Heart left ventricle (tissue), 16 donors: ENCODE measurements at regions not wholly inside any gene's neighbourhood (a gene's known extent, or its start where the extent isn't known, plus 50 kb on each side); places are given as distances from the start of the nearest gene placed in this dataset.

ENCODE experiments used
- ATAC-seq, 4 donors: fragments of 200-7000 bp; cut with Tn5 transposase; one replicate each; pipeline ENCODE4 v1.9.1; 2020 to 2022; ENCODE audit warnings: moderate library complexity in 4 of 4, mild to moderate bottlenecking in 3 of 4, moderate number of reproducible peaks in 1 of 4
- DNase-seq, 5 donors: peaks; one replicate each; pipeline ENCODE4 v3.0.0-alpha.2; 2020
- H3K27ac ChIP-seq, 12 donors: fragments of 200-600 bp; sonication (generic) in 4 of 12; one replicate each; pipeline versions ENCODE4 v1.5.0 to v1.8.0; 2016 to 2022; ENCODE audit warnings: mild to moderate bottlenecking in 2 of 12
- H3K27me3 ChIP-seq, 9 donors: fragments of 200-600 bp; sonication (generic) in 2 of 9; one replicate each; pipeline versions ENCODE4 v1.5.1 to v1.8.0; 2016 to 2022; ENCODE audit warnings: mild to moderate bottlenecking in 3 of 9
- H3K36me3 ChIP-seq, 9 donors: fragments of 200-600 bp; sonication (generic) in 2 of 9; one replicate each; pipeline versions ENCODE4 v1.5.0 to v1.8.0; 2018 to 2022; ENCODE audit warnings: mild to moderate bottlenecking in 2 of 9
- H3K4me1 ChIP-seq, 12 donors: fragments of 200-600 bp; sonication (generic) in 4 of 12; one replicate each; pipeline versions ENCODE4 v1.5.0 to v1.8.0; 2016 to 2022; ENCODE audit warnings: mild to moderate bottlenecking in 3 of 12
- H3K4me3 ChIP-seq, 12 donors: fragments of 200-600 bp; sonication (generic) in 4 of 12; one replicate each; pipeline versions ENCODE4 v1.5.0 to v1.8.0; 2017 to 2022; ENCODE audit warnings: mild to moderate bottlenecking in 9 of 12, moderate library complexity in 4 of 12
- H3K9me3 ChIP-seq, 12 donors: fragments of 200-600 bp; sonication (generic) in 4 of 12; one replicate each; pipeline versions ENCODE4 v1.5.0 to v1.8.0; 2016 to 2022; ENCODE audit warnings: mild to moderate bottlenecking in 1 of 12
- POLR2A ChIP-seq, 2 donors: fragments of 450-650 bp; IDR thresholded peaks; one replicate each; pipeline ENCODE4 v1.6.1; 2017; ENCODE audit warnings: antibody characterized with exemption in 2 of 2, mild to moderate bottlenecking in 2 of 2, moderate library complexity in 2 of 2
- WGBS, 4 donors: extraction: QIAGEN DNeasy Blood & Tissue Kit in 2 of 4; methylation state at CpG; one replicate each; pipeline versions ENCODE4 v1.1.5 to v1.1.7; 2013 to 2018; 5-methylcytosine and 5-hydroxymethylcytosine counted together
- intact Hi-C, 10 donors: fragments of 100-400 bp; cut with DNase I; formaldehyde crosslinking; loops; one replicate each; pipeline versions ENCODE4 v1.11.1 to v1.14.2; 2022
- TF ChIP-seq, protein P1 (sequence below), 12 donors: fragments of 200-600 bp; sonication (generic) in 4 of 12; IDR thresholded peaks; one replicate each; pipeline versions ENCODE4 v1.5.0 to v1.8.0; 2018 to 2022; ENCODE audit warnings: antibody characterized with exemption in 12 of 12, mild to moderate bottlenecking in 5 of 12
- donor health status: ischemic (EF 13 %, LVEDD 7.1; RV severe dilation, severe dysfunction).
- donor health status: healthy with polysubstance abuse.
- donor health status: DM: no; HTN: yes; CAD: no.
- donor health status: DM: no; HTN: no; CAD: no.
- donor health status: ischemic (EF 25% LVEDD 6.9; RV normal size, moderate dysfunction).
- donor health status: ischemic (EF 25% LVEDD 5.7; RV mildly dilated, moderate dysfunction).
- donor health status: healthy.
- donor health status: DM: yes; HTN: yes; CAD: no.
- donor health status: ischemic (EF 35%, LVEDD 5.7; RV mildly dilated, moderate dysfunction).
- donor health status: nonischemic (EF 11% LVEDD 7.7; RV severe dilation, severe dysfunction).
- donor health status: DM: yes; HTN: yes; CAD: no.
- donor health status: PGD.
- donor health status: ischemic (EF 29% LVEDD 5.4; RV normal size, mild dysfunction).
- donor health status: nonischemic (EF 23%, LVEDD 6.1; RV moderate dilation, normal function).

DNA sequence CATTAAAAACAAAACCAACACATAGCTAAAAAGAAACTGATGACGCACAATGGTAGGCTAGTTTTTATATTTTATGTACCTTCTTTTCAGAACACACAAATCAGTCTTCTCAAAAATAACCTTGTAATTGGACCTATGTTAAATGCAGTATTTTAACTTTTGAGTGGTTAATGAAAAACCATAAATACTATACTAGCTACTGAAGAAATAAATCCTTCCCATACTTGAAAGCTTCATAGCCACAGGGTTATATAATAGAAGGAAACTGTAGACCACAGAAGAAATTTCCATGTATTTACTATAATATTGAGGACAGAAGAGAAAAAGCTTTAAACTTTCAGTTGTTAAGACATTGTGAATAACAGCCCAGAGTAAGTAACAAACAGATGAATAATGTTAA, 1094.3 kb upstream of the SLC10A2 start:
- intact Hi-C loops, result loop anchor here in 1 of 10 donors (10.0 kb wide), 1 partner anchor 776 kb away; no protein-coding TSS in a partner anchor
- no peaks in the 10 kb centered on the region for H3K36me3 ChIP-seq
- TF ChIP-seq POLR2A (IDR thresholded peaks at IDR 0.05), result no peak
- TF ChIP-seq, protein P1, sequence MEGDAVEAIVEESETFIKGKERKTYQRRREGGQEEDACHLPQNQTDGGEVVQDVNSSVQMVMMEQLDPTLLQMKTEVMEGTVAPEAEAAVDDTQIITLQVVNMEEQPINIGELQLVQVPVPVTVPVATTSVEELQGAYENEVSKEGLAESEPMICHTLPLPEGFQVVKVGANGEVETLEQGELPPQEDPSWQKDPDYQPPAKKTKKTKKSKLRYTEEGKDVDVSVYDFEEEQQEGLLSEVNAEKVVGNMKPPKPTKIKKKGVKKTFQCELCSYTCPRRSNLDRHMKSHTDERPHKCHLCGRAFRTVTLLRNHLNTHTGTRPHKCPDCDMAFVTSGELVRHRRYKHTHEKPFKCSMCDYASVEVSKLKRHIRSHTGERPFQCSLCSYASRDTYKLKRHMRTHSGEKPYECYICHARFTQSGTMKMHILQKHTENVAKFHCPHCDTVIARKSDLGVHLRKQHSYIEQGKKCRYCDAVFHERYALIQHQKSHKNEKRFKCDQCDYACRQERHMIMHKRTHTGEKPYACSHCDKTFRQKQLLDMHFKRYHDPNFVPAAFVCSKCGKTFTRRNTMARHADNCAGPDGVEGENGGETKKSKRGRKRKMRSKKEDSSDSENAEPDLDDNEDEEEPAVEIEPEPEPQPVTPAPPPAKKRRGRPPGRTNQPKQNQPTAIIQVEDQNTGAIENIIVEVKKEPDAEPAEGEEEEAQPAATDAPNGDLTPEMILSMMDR (IDR thresholded peaks at IDR 0.05), result no peak

DNA sequence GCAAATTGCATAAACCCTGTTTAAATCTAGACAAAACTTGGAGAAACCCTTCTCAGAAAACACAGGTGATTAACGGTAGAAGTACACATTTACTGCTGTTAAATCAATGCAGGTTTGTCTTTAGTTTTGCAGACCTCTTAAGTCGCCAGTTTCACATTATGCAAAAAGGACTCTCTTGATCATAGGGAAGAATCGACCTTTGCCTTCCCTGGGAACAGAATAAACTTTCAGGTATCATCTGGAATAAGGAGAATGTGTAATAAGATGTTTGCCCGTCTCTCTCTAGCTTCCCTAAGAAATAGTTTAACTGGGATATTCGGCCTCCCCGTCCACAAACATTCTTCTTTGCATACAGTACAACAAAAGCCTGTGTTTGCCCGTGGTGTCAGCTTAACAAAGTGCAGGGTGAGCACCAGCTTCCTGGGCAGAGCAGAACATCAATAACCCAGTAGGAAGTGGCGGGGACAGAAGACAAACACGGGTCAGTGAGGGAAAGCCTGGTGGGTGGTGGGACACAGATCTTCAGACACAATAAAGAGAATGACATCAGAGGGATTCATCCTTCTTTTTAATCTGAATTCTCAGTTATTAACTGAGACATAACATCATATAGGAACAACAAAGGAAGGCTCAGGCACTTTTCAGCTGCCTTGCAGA, 1077.7 kb upstream of the SLC10A2 start:
- 40 to 53% (median 51%) methylated on average over 9 of the region's 9 CpGs for WGBS, 4 donors
- no peak for TF ChIP-seq POLR2A (IDR thresholded peaks at IDR 0.05)
- TF ChIP-seq, protein P1 (IDR thresholded peaks at IDR 0.05), result no peak

More for the DNA sequence above, 1094.3 kb upstream of the SLC10A2 start:
- Histone ChIP-seq H3K9me3 (peaks cover 0 to 4% (median 0%) of the 10 kb centered on the region in 12 donors), H3K4me1 (no peaks in the 10 kb centered on the region), H3K27ac (no peak overlapping the region), H3K27me3 (no peaks in the 10 kb centered on the region), H3K4me3 (no peak overlapping the region)
- ATAC-seq (no peak), DNase-seq (no peak)
- WGBS, 4 donors, result 92 to 97% (median 97%) methylated on average over 1 of the region's 1 CpG

DNA sequence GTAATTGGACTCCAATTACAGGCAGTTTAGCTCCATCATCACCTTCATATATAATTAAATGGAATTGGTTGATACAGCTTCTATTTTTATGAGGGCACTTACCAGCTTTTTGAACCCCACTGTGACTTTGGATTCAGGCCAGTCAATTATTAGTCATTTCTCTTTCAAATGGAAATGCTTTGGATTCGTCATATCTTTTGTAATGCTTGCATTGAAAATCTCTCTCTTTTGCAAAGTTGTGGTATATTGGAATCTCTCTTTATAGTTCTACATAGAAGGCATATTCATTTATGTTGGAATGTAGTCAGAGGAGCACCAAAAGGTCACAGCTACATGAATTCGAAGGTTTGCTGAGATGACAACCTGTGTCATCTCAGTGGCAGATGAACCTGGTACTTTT, 1074.3 kb upstream of the SLC10A2 start:
- Histone ChIP-seq H3K9me3 (no peaks in the 10 kb centered on the region), H3K4me3 (no peak overlapping the region), H3K36me3 (no peaks in the 10 kb centered on the region), H3K27ac (no peak overlapping the region), H3K27me3 (no peaks in the 10 kb centered on the region), H3K4me1 (no peaks in the 10 kb centered on the region)
- WGBS, 4 donors, result 70 to 87% (median 78%) methylated on average over 2 of the region's 2 CpGs
- TF ChIP-seq, protein P1 (IDR thresholded peaks at IDR 0.05), result no peak
- TF ChIP-seq POLR2A (IDR thresholded peaks at IDR 0.05), result no peak
- DNase-seq (no peak), ATAC-seq (no peak)
- intact Hi-C loops, result loop anchor here in 1 of 10 donors (5.0 kb wide), 1 partner anchor 52 kb away; no protein-coding TSS in a partner anchor

More for the DNA sequence above, 1077.7 kb upstream of the SLC10A2 start:
- ATAC-seq, result no peak
- intact Hi-C loops, result loop anchor here in 1 of 10 donors (5.0 kb wide), 1 partner anchor 48 kb away; no protein-coding TSS in a partner anchor
- Histone ChIP-seq H3K4me1 (no peaks in the 10 kb centered on the region), H3K9me3 (peaks cover 0 to 8% (median 0%) of the 10 kb centered on the region in 12 donors), H3K27me3 (no peaks in the 10 kb centered on the region), H3K27ac (no peak overlapping the region), H3K36me3 (no peaks in the 10 kb centered on the region), H3K4me3 (no peak overlapping the region)
- DNase-seq, result no peak

DNA sequence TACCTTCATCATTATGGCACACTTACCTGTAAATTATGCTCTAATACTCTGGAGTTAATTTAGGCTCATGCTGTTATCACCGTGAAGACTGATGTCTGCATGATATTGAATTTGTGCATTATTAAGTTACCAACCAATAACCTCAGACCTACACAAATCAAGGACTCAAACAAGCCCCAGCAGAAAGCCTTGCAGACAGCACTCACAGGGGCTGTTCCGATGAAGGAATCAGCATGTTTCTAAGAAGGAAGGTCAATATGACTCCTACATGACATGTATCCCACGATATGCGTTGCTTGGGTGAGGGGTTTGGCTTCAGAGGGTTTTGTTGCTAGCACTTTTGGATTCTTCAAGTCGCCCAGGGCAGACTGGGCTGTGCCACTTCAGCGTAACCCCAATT, 1071.2 kb upstream of the SLC10A2 start:
- ATAC-seq, result no peak
- Histone ChIP-seq H3K27ac (no peak overlapping the region), H3K4me1 (no peaks in the 10 kb centered on the region), H3K4me3 (no peak overlapping the region), H3K36me3 (no peaks in the 10 kb centered on the region), H3K9me3 (no peaks in the 10 kb centered on the region), H3K27me3 (no peaks in the 10 kb centered on the region)
- no peak for DNase-seq
- TF ChIP-seq, protein P1 (IDR thresholded peaks at IDR 0.05), result no peak
- no peak for TF ChIP-seq POLR2A (IDR thresholded peaks at IDR 0.05)
- 83 to 98% (median 92%) methylated on average over 3 to 6 of the region's 6 CpGs for WGBS, 4 donors
- intact Hi-C loops, result no loop called here
